Neutrophil (primary cell): ENCODE measurements at regions not wholly inside any gene's neighbourhood (a gene's known extent, or its start where the extent isn't known, plus 50 kb on each side); places are given as distances from the start of the nearest gene placed in this dataset.

Source experiments
- H3K27ac ChIP-seq: fragments of 200-600 bp; sonication (generic); 2 replicates; pipeline ENCODE4 v1.5.1; 2016; ENCODE audit warnings: mild to moderate bottlenecking, moderate library complexity
- H3K27me3 ChIP-seq: fragments of 200-600 bp; sonication (generic); 2 replicates; pipeline ENCODE4 v1.6.0; 2016; ENCODE audit warnings: mild to moderate bottlenecking
- H3K36me3 ChIP-seq: fragments of 200-600 bp; sonication (generic); 2 replicates; pipeline ENCODE4 v1.5.1; 2017
- H3K4me1 ChIP-seq, 2 experiments: fragments of 200-600 bp in 1 of 2; sonication (generic) in 1 of 2; 1 replicate in 1 of 2; 2 replicates in 1 of 2; pipeline versions ENCODE4 v1.5.1 to v1.6.1; 2013 to 2016; ENCODE audit warnings: low read depth in 1 of 2, low read length in 1 of 2, mild to moderate bottlenecking in 1 of 2, moderate library complexity in 1 of 2; ENCODE audit not compliant: control insufficient read depth in 1 of 2, insufficient read depth in 1 of 2
- H3K4me3 ChIP-seq, 2 experiments: fragments of 200-600 bp in 1 of 2; sonication (generic) in 1 of 2; 1 replicate in 1 of 2; 2 replicates in 1 of 2; pipeline ENCODE4 v1.5.1; 2013 to 2016; ENCODE audit warnings: low read depth in 1 of 2, low read length in 1 of 2, mild to moderate bottlenecking in 1 of 2, moderate library complexity in 1 of 2
- H3K9me3 ChIP-seq: fragments of 200-600 bp; sonication (generic); 2 replicates; pipeline ENCODE4 v1.5.1; 2016
- CTCF ChIP-seq: fragments of 200-600 bp; sonication (generic); IDR thresholded peaks from 2 replicates; pipeline ENCODE4 v1.5.1; 2016; ENCODE audit warnings: antibody characterized with exemption

DNA sequence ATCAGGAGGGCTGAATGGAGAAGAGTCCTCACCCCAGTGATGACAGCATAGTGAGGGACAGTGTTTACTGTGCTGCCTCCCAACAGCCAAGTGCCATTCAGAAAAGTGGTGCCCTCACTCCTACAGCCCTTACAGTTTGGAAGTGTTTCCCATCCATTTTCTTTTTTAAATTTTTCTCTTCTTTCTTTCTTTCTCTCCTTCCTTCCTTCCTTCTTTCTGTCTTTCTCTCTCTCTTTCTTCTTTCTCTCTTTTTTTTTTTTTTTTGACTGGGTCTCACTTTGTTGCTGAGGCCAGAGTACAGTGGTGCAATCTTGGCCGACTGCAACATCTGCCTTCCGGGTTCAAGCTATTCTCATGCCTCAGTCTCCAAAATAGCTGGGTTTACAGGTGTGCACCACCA is 755.3 kb downstream of the UQCRFS1 start:
- Histone ChIP-seq H3K36me3 (no peaks in the 10 kb centered on the region), H3K27me3 (no peaks in the 10 kb centered on the region), H3K27ac (no peak overlapping the region), H3K4me3 (no peak overlapping the region), H3K9me3 (no peaks in the 10 kb centered on the region), H3K4me1 (no peaks in the 10 kb centered on the region)
- TF ChIP-seq CTCF = no peak

- H3K4me1 ChIP-seq = no peaks in the 10 kb centered on the region
- H3K36me3 ChIP-seq = no peaks in the 10 kb centered on the region
- H3K9me3 ChIP-seq = no peaks in the 10 kb centered on the region
- H3K27ac ChIP-seq = no peak overlapping the region
- TF ChIP-seq CTCF = no peak
- H3K27me3 ChIP-seq = no peaks in the 10 kb centered on the region
- no peak overlapping the region for H3K4me3 ChIP-seq
Measured at GRCh38 chr19:28456708-28457320, 756.1 kb downstream of the UQCRFS1 start.

DNA sequence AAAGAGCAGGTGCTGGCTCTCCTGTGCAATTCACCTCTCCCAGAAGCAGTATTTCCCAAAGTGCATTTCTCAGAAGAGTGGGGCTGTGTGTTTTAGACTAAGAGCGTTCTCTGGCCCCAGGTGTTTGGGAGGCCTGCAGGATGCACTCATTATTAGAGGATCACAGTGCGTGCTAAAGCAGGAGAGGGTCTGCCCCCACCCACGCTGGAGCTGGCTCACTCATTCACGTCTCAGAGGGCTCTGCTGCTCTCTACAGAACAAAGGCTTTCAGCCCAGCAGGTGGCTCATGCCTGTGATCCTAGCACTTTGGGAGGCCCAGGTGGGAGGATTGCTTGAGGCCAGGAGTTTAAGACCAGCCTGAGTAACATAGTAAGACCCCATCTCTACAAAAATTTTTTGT is 756.7 kb downstream of the UQCRFS1 start:
- H3K36me3 ChIP-seq = no peaks in the 10 kb centered on the region
- no peak overlapping the region for H3K27ac ChIP-seq
- H3K4me1 ChIP-seq = no peaks in the 10 kb centered on the region
- no peaks in the 10 kb centered on the region for H3K27me3 ChIP-seq
- H3K4me3 ChIP-seq = no peak overlapping the region
- no peaks in the 10 kb centered on the region for H3K9me3 ChIP-seq
- no peak for TF ChIP-seq CTCF

- H3K9me3 ChIP-seq = no peaks in the 10 kb centered on the region
- no peak overlapping the region for H3K4me3 ChIP-seq
- TF ChIP-seq CTCF = no peak
- H3K27me3 ChIP-seq = no peaks in the 10 kb centered on the region
- no peaks in the 10 kb centered on the region for H3K36me3 ChIP-seq
- no peaks in the 10 kb centered on the region for H3K4me1 ChIP-seq
- no peak overlapping the region for H3K27ac ChIP-seq
Measured at GRCh38 chr19:28454083-28454482, 758.9 kb downstream of the UQCRFS1 start.

DNA sequence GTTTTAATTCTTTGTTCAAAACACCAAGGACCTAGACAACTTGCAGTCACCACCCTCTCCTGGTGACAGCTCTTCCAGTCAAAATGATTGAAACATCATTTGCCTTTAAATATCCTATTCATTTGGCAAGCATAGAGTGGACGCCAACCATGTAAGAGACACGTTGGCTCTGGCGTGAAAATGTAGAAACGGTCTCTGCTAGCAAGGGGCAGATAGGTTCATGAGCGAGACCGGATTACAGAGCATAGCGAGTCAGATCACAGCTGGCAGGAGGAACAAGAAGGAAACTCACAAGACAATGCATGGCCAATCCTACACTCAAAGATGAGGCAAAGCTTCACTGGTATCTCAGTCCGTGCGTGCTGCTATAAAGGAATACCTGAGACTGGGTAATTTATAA is 759.5 kb downstream of the UQCRFS1 start:
- Histone ChIP-seq H3K9me3 (no peaks in the 10 kb centered on the region), H3K4me1 (no peaks in the 10 kb centered on the region), H3K27ac (no peak overlapping the region), H3K4me3 (no peak overlapping the region), H3K36me3 (no peaks in the 10 kb centered on the region), H3K27me3 (no peaks in the 10 kb centered on the region)
- TF ChIP-seq CTCF = no peak

DNA sequence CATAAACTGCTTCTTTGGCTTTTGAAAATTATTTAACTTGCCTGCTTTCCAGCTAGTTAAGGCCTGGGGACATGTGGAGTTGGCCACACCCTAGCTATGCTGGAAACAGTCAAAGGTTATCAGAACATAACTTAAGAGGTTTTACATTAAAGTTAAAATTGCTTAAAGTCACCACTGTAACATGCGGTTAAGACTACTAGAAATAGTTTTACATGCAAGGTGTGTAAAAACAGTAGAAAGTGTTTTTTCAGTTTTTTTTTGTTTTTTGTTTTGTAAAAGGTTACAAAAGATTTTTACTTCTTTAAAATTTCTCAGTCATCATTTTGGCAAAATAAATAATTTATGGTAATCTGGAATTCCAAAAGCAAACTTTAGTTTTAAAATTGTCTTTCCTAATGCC is 763.1 kb downstream of the UQCRFS1 start:
- no peak for TF ChIP-seq CTCF
- H3K36me3 ChIP-seq = no peaks in the 10 kb centered on the region
- no peak overlapping the region for H3K27ac ChIP-seq
- no peaks in the 10 kb centered on the region for H3K4me1 ChIP-seq
- no peaks in the 10 kb centered on the region for H3K27me3 ChIP-seq
- H3K4me3 ChIP-seq = no peak overlapping the region
- H3K9me3 ChIP-seq = no peaks in the 10 kb centered on the region
